Esophagus squamous epithelium (tissue), 4 donors: ENCODE measurements at regions not wholly inside any gene's neighbourhood (a gene's known extent, or its start where the extent isn't known, plus 50 kb on each side); places are given as distances from the start of the nearest gene placed in this dataset.

Source experiments
- POLR2A ChIP-seq, 4 donors: fragments of 450-650 bp; IDR thresholded peaks; one replicate each; pipeline ENCODE4 v1.6.1; 2017; ENCODE audit warnings: antibody characterized with exemption in 4 of 4, mild to moderate bottlenecking in 4 of 4, moderate library complexity in 3 of 4
- TF ChIP-seq, protein P1 (sequence below), 6 experiments: fragments of 450-650 bp in 4 of 6; fragments of 200-600 bp in 2 of 6; sonication (generic) in 2 of 6; IDR thresholded peaks; one replicate each; pipeline ENCODE4 v1.5.1; 2016 to 2019; ENCODE audit warnings: antibody characterized with exemption in 6 of 6, mild to moderate bottlenecking in 4 of 6, moderate library complexity in 4 of 6

DNA sequence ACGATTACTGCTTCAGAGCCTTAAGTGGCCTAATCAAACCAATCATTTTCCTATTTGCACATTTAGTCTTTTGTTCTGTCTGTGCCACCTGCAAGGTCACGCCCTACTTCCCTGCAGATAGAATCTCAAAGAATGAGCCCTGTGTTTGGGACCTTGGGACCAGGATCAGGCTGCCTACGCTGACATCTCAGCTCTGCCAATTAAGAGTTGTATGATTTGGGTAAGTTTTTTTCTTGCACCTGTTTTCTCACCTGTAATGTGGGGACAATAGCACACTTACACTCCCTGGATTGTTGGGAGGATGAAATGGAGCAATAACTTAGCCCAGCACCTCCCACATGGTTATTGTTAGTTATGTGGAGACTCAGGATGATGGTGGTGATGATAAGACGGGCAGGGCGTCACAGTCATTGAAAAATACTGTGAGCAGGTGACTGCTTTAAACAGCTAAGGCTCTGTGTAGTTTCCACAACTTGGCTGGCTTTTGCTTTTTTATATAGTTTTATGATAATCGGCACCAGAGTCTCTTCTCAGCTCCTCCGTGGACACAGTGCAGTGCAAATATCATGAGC, 155.0 kb downstream of the ADAMTS15 start:
- TF ChIP-seq, protein P1, sequence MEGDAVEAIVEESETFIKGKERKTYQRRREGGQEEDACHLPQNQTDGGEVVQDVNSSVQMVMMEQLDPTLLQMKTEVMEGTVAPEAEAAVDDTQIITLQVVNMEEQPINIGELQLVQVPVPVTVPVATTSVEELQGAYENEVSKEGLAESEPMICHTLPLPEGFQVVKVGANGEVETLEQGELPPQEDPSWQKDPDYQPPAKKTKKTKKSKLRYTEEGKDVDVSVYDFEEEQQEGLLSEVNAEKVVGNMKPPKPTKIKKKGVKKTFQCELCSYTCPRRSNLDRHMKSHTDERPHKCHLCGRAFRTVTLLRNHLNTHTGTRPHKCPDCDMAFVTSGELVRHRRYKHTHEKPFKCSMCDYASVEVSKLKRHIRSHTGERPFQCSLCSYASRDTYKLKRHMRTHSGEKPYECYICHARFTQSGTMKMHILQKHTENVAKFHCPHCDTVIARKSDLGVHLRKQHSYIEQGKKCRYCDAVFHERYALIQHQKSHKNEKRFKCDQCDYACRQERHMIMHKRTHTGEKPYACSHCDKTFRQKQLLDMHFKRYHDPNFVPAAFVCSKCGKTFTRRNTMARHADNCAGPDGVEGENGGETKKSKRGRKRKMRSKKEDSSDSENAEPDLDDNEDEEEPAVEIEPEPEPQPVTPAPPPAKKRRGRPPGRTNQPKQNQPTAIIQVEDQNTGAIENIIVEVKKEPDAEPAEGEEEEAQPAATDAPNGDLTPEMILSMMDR (IDR thresholded peaks at IDR 0.05) = no peak
- TF ChIP-seq POLR2A (IDR thresholded peaks at IDR 0.05) = no peak
